GM12891 (cell line): ENCODE measurements at regions not wholly inside any gene's neighbourhood (a gene's known extent, or its start where the extent isn't known, plus 50 kb on each side); places are given as distances from the start of the nearest gene placed in this dataset.

Experiments used
- POLR2A ChIP-seq: IDR thresholded peaks from 2 replicates; pipeline ENCODE4 v1.6.1; 2011; ENCODE audit warnings: low read depth, low read length, control low read depth
- TAF1 ChIP-seq: IDR thresholded peaks from 2 replicates; pipeline ENCODE4 v1.6.1; 2011; ENCODE audit warnings: low read depth, low read length, control low read depth

DNA sequence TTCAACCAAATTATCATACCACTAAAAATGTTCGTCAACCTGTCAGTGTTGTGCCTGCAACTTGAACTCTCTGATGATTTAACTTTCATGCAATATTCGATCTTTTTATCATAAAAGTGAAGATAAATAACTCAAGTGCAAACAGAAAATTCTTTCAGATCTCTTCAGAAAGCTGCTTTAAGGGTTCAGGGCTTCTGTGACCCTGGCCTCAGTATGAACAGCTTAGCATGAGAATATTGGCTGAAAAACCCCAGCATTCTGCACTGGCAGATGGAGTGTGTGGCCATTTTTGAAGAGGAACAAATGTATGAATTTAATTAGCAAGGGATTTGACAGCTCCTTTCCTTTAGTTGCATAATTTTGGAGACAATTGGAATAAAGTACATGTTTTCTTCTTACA lies 851.4 kb upstream of the SOX11 start:
- no peak for TF ChIP-seq POLR2A
- no peak for TF ChIP-seq TAF1
